ENCODE measurements at regions not wholly inside any gene's neighbourhood (a gene's known extent, or its start where the extent isn't known, plus 50 kb on each side); places are given as distances from the start of the nearest gene placed in this dataset.
A peak's percentile ranks its signal among the peaks of the same experiment; 100 is the strongest.

GRCh38 chr14:87508333-87508732 is 484.6 kb downstream of the GALC start:
- no peak overlapping the region for H3K4me3 ChIP-seq (ENCODE audit: low read depth, low read length)
- TF ChIP-seq CTCF (IDR thresholded peaks at IDR 0.05; ENCODE audit: insufficient read depth, low read length) = no peak
- no peak for DNase-seq (ENCODE audit: low read depth)

DNA sequence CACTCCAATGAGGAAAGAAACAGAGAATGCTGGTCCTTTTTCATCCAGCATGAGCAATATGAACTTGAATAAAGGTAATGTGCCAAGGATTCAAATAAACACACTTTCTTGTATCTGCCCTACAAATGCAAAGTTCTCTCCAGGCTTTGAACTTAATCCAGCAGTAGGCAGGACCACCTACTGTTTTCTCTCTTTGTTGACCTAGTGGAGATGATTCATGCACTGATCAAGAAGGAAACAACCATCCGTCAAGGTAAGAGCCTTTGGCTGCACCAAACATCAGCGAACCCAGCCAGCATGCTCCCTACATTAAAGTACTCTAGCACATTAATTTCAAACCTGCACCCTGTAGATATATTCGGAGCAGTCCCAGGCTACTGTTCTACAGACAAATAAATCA is 489.3 kb downstream of the GALC start:
- TF ChIP-seq CTCF (IDR thresholded peaks at IDR 0.05; ENCODE audit: insufficient read depth, low read length) = no peak
- no peak for DNase-seq (ENCODE audit: low read depth)
- no peak overlapping the region for H3K4me3 ChIP-seq (ENCODE audit: low read depth, low read length)

GRCh38 chr14:87497301-87497700 is 495.7 kb downstream of the GALC start:
- no peak for TF ChIP-seq CTCF (IDR thresholded peaks at IDR 0.05; ENCODE audit: insufficient read depth, low read length)
- no peak for DNase-seq (ENCODE audit: low read depth)
- H3K4me3 ChIP-seq (ENCODE audit: low read depth, low read length) = no peak overlapping the region

- DNase-seq (ENCODE audit: low read depth) = no peak
- no peak overlapping the region for H3K4me3 ChIP-seq (ENCODE audit: low read depth, low read length)
- TF ChIP-seq CTCF (IDR thresholded peaks at IDR 0.05; ENCODE audit: insufficient read depth, low read length) = no peak
Measured at GRCh38 chr14:87494010-87494409, 499.0 kb downstream of the GALC start.

GRCh38 chr14:87492561-87492960 is 500.4 kb downstream of the GALC start:
- no peak for DNase-seq (ENCODE audit: low read depth)
- no peak for TF ChIP-seq CTCF (IDR thresholded peaks at IDR 0.05; ENCODE audit: insufficient read depth, low read length)

GRCh38 chr14:87491816-87492215 is 501.2 kb downstream of the GALC start:
- H3K4me3 ChIP-seq (ENCODE audit: low read depth, low read length) = no peak overlapping the region
- DNase-seq (ENCODE audit: low read depth) = no peak
- no peak for TF ChIP-seq CTCF (IDR thresholded peaks at IDR 0.05; ENCODE audit: insufficient read depth, low read length)

More at GRCh38 chr14:87492561-87492960, 500.4 kb downstream of the GALC start:
- H3K4me3 ChIP-seq (ENCODE audit: low read depth, low read length) = no peak overlapping the region

DNA sequence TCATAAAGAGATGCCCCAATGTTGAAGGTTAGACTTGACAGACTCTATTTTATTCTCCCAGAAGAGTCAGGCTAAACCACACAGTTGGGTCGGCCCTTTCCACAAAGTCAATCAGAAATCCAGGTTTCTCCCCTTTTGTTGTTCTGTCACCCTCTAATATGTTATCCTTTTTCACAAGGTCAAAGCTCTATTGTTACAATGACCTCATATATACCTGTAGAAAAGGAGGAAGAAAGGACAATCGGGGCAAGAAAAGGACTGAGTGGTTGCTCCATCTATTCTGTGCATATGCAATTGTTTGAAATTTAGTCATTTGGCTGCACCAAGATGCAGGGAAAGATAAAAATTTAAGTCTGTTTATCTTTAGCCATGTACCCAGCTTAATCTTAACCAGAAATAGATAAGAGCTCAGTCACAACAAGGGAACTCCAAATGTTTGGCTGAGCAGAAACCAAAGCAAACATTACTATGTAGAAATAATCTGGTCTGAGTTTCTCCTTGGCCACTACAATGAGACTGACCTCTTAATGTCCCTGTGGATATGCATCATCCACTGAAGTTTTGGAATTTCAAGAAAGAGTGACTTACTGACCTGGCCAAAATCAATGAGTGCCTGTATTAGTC is 503.7 kb downstream of the GALC start:
- DNase-seq (ENCODE audit: low read depth) = peak; percentile 80
- TF ChIP-seq CTCF (IDR thresholded peaks at IDR 0.05; ENCODE audit: insufficient read depth, low read length) = no peak
- no peak overlapping the region for H3K4me3 ChIP-seq (ENCODE audit: low read depth, low read length)
